A549 (cell line): ENCODE measurements at regions not wholly inside any gene's neighbourhood (a gene's known extent, or its start where the extent isn't known, plus 50 kb on each side); places are given as distances from the start of the nearest gene placed in this dataset.

ENCODE experiments used
- ATAC-seq, 2 experiments: fragments of 200-7000 bp in 1 of 2; fragments of >200 bp in 1 of 2; cut with Nextera tagmentation in 1 of 2; cut with Tn5 transposase in 1 of 2; 3 replicates each; pipeline versions ENCODE4 v1.8.0 to v1.9.1; 2018 to 2020; ENCODE audit warnings: mild to moderate bottlenecking in 1 of 2, moderate library complexity in 1 of 2
- CTCF ChIA-PET: fragments of 300-600 bp; sonication (Branson Sonifier 250); formaldehyde crosslinking; extraction: SDS; loops from one replicate; lab custom pipeline; 2021; ENCODE audit warnings: antibody characterized with exemption, inconsistent platforms; lab: Yijun Ruan, JAX
- POLR2A ChIA-PET: fragments of 350-600 bp; formaldehyde crosslinking; extraction: SDS; loops from one replicate; lab custom pipeline; 2021; ENCODE audit warnings: antibody characterized with exemption, inconsistent platforms; lab: Yijun Ruan, JAX
- DNase-seq, 2 experiments: peaks; one replicate each; pipeline versions ENCODE4 v3.0.0 to v3.0.0-alpha.2; 2011 to 2016; ENCODE audit warnings: low read depth in 1 of 2, low spot score in 1 of 2
- FAIRE-seq: peaks from 2 replicates; lab custom pipeline; 2011; peaks lifted over from hg19 to GRCh38; lab: Jason Lieb, UNC
- H3K27ac ChIP-seq, 2 experiments: fragments of >200 bp; sonication (Bioruptor Twin); formaldehyde crosslinking; 3 replicates each; pipeline ENCODE4 v1.5.1; 2016 to 2017
- H3K4me1 ChIP-seq: fragments of >200 bp; sonication (Bioruptor Twin); formaldehyde crosslinking; 3 replicates; pipeline ENCODE4 v1.6.1; 2016
- H3K4me2 ChIP-seq: fragments of >200 bp; sonication (Bioruptor Twin); formaldehyde crosslinking; 3 replicates; pipeline ENCODE4 v1.6.1; 2016
- H3K4me3 ChIP-seq: fragments of >200 bp; sonication (Bioruptor Twin); formaldehyde crosslinking; 3 replicates; pipeline ENCODE4 v1.5.1; 2016
- H3K9me3 ChIP-seq: fragments of >200 bp; sonication (Bioruptor Twin); formaldehyde crosslinking; 3 replicates; pipeline ENCODE4 v1.6.1; 2016
- CBX2 ChIP-seq: fragments of 200-600 bp; sonication (generic); IDR thresholded peaks from 2 replicates; pipeline ENCODE4 v1.6.1; 2016; ENCODE audit warnings: low read depth, mild to moderate bottlenecking, borderline replicate concordance
- CEBPB ChIP-seq, 2 experiments: fragments of >200 bp in 1 of 2; sonication (Bioruptor Twin) in 1 of 2; formaldehyde crosslinking in 1 of 2; IDR thresholded peaks; 2 replicates each; pipeline ENCODE4 v1.6.1; 2012 to 2016
- CHD2 ChIP-seq: fragments of 150-350 bp; IDR thresholded peaks from 2 replicates; pipeline ENCODE4 v1.6.1; 2014; ENCODE audit warnings: low read length; ENCODE audit not compliant: partially characterized antibody
- E2F6 ChIP-seq: IDR thresholded peaks from 2 replicates; pipeline ENCODE4 v1.6.1; 2012; ENCODE audit warnings: low read depth, borderline replicate concordance
- EHMT2 ChIP-seq: fragments of 200-600 bp; sonication (generic); IDR thresholded peaks from 2 replicates; pipeline ENCODE4 v1.6.1; 2016; ENCODE audit warnings: antibody characterized with exemption, low read depth, mild to moderate bottlenecking, moderate library complexity
- ELK1 ChIP-seq: fragments of 150-350 bp; IDR thresholded peaks from 2 replicates; pipeline ENCODE4 v1.6.1; 2014; ENCODE audit warnings: low read depth, mild to moderate bottlenecking, low read length
- GATA3 ChIP-seq: IDR thresholded peaks from 2 replicates; pipeline ENCODE4 v1.6.1; 2012; ENCODE audit warnings: borderline replicate concordance
- HDAC2 ChIP-seq: fragments of 200-600 bp; sonication (generic); IDR thresholded peaks from 2 replicates; pipeline ENCODE4 v1.6.1; 2016
- HMGXB4 ChIP-seq: fragments of 250-450 bp; sonication (Bioruptor Pico); IDR thresholded peaks from 2 replicates; pipeline ENCODE4 v1.5.0; 2021; ENCODE audit warnings: mild to moderate bottlenecking, moderate library complexity, borderline replicate concordance
- HOXB13 ChIP-seq: fragments of 250-450 bp; sonication (Bioruptor Pico); IDR thresholded peaks from 2 replicates; pipeline ENCODE4 v1.5.0; 2020; ENCODE audit warnings: low read depth, mild to moderate bottlenecking, moderate library complexity
- MAFK ChIP-seq: fragments of 450-650 bp; IDR thresholded peaks from 2 replicates; pipeline ENCODE4 v1.6.1; 2014; ENCODE audit not compliant: partially characterized antibody
- MYC ChIP-seq: IDR thresholded peaks from 2 replicates; pipeline ENCODE4 v1.6.1; 2012; ENCODE audit warnings: mild to moderate bottlenecking, inconsistent platforms, low read length, improper control_type of control experiment, borderline replicate concordance
- NFE2L2 ChIP-seq: fragments of 150-350 bp; conservative IDR thresholded peaks from 2 replicates; pipeline ENCODE4 v1.6.1; 2014; ENCODE audit warnings: low read length
- PHF8 ChIP-seq: fragments of 200-600 bp; sonication (generic); IDR thresholded peaks from 2 replicates; pipeline ENCODE4 v1.6.1; 2016; ENCODE audit warnings: low read depth, mild to moderate bottlenecking, antibody characterized with exemption, moderate library complexity, borderline replicate concordance
- USF2 ChIP-seq: fragments of 450-650 bp; IDR thresholded peaks from 2 replicates; pipeline ENCODE4 v1.6.1; 2014; ENCODE audit warnings: antibody characterized with exemption
- ZC3H11A ChIP-seq: fragments of 450-650 bp; IDR thresholded peaks from 2 replicates; pipeline ENCODE4 v1.6.1; 2014; ENCODE audit warnings: antibody characterized with exemption, mild to moderate bottlenecking
- WGBS: methylation state at CpG from one replicate; pipeline ENCODE4 v1.1.6; 2017; ENCODE audit errors: missing lambda C conversion rate; 5-methylcytosine and 5-hydroxymethylcytosine counted together
- TF ChIP-seq, protein P1 (sequence below): IDR thresholded peaks from 2 replicates; pipeline ENCODE4 v1.6.1; 2012
- TF ChIP-seq, protein P2 (sequence below): fragments of 200-600 bp; sonication (generic); IDR thresholded peaks from 2 replicates; pipeline ENCODE4 v1.6.1; 2016; ENCODE audit warnings: antibody characterized with exemption, mild to moderate bottlenecking, moderate library complexity

DNA sequence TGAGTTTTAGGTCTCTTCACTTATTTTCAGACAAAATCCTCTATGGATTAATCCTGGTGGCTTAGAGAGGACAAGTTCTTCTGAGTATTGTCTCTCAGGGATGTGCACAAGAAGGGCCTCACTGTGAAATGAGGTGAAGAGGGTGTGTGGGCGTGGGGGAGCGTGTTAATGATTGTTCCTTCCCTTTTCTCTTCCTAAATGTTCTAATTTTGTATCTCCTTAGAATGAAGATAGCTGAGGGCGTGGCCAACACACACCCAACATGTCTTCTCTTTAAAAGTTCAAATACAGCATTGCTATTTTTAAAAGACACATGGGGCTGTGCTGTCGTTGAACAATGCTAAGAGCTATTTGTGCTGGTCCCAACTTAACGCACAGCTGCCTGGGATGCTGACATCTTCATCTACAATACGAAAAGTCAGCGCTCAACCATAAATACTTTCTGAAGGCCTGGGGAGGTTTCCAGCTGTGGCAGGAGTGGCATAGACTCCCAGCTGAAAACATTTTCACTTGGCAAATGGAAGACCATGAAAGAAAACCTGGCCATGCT lies 135.9 kb downstream of the JCAD start:
- DNase-seq (no peak), ATAC-seq (no peak), FAIRE-seq (no peak)
- H3K9me3 ChIP-seq, result no peaks in the 10 kb centered on the region
- H3K4me3 ChIP-seq, result no peak overlapping the region
- 59% methylated on average over 7 of the region's 7 CpGs for WGBS
- ChIA-PET POLR2A (no interaction called here), CTCF (interaction anchor here (1.1 kb wide), 1 partner anchor 13 kb away, joined by 4 read pairs; no protein-coding TSS in a partner anchor)
- TF ChIP-seq CEBPB (IDR thresholded peaks at IDR 0.05), result no peak
- TF ChIP-seq EHMT2, result no peak
- TF ChIP-seq USF2, result no peak
- TF ChIP-seq E2F6, result no peak
- no peak for TF ChIP-seq HMGXB4 (CRISPR knock-in tag)
- no peak for TF ChIP-seq HDAC2
- no peak for TF ChIP-seq PHF8
- no peak for TF ChIP-seq ELK1
- TF ChIP-seq CHD2, result no peak
- TF ChIP-seq, protein P1, sequence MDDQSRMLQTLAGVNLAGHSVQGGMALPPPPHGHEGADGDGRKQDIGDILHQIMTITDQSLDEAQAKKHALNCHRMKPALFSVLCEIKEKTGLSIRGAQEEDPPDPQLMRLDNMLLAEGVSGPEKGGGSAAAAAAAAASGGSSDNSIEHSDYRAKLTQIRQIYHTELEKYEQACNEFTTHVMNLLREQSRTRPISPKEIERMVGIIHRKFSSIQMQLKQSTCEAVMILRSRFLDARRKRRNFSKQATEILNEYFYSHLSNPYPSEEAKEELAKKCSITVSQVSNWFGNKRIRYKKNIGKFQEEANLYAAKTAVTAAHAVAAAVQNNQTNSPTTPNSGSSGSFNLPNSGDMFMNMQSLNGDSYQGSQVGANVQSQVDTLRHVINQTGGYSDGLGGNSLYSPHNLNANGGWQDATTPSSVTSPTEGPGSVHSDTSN, result no peak
- TF ChIP-seq NFE2L2, result no peak
- TF ChIP-seq MAFK, result no peak
- no peak for TF ChIP-seq MYC
- TF ChIP-seq ZC3H11A, result no peak
- TF ChIP-seq CBX2, result no peak
- TF ChIP-seq, protein P2, sequence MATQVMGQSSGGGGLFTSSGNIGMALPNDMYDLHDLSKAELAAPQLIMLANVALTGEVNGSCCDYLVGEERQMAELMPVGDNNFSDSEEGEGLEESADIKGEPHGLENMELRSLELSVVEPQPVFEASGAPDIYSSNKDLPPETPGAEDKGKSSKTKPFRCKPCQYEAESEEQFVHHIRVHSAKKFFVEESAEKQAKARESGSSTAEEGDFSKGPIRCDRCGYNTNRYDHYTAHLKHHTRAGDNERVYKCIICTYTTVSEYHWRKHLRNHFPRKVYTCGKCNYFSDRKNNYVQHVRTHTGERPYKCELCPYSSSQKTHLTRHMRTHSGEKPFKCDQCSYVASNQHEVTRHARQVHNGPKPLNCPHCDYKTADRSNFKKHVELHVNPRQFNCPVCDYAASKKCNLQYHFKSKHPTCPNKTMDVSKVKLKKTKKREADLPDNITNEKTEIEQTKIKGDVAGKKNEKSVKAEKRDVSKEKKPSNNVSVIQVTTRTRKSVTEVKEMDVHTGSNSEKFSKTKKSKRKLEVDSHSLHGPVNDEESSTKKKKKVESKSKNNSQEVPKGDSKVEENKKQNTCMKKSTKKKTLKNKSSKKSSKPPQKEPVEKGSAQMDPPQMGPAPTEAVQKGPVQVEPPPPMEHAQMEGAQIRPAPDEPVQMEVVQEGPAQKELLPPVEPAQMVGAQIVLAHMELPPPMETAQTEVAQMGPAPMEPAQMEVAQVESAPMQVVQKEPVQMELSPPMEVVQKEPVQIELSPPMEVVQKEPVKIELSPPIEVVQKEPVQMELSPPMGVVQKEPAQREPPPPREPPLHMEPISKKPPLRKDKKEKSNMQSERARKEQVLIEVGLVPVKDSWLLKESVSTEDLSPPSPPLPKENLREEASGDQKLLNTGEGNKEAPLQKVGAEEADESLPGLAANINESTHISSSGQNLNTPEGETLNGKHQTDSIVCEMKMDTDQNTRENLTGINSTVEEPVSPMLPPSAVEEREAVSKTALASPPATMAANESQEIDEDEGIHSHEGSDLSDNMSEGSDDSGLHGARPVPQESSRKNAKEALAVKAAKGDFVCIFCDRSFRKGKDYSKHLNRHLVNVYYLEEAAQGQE, result no peak
- TF ChIP-seq HOXB13 (CRISPR knock-in tag), result no peak
- no peak for TF ChIP-seq GATA3
- H3K27ac ChIP-seq, result no peak overlapping the region
- no peak overlapping the region for H3K4me2 ChIP-seq
- H3K4me1 ChIP-seq, result no peaks in the 10 kb centered on the region
